ENCODE measurements at regions not wholly inside any gene's neighbourhood (a gene's known extent, or its start where the extent isn't known, plus 50 kb on each side); places are given as distances from the start of the nearest gene placed in this dataset.
"Not testable (repeated sequence)": the region's sequence is repeated elsewhere in the genome, so short reads cannot be mapped to it uniquely, and the experiment has no call there.

DNA sequence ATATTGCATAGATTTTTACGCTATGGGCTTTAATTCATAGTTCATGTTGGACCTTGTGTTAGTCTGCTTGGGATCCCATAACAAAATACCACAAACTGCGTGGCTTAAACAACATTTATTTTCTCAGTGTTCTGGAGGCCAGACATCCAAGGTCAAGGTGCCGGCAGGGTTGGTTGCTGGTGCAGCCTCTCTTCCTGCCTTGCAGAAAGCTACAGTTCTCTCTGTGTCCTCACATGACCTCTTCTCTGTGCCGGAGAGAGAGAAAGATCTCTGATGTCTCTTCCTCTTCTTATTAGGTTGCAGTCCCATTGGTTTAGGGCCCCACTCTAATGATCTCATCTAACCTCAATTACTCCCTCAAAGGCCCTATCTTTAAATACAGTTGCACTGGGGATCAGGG is 170.5 kb downstream of the IPO8 start:
- Histone ChIP-seq H3K4me3 (no peak overlapping the region), H3K27ac (no peak overlapping the region), H3K27me3 (no peaks in the 10 kb centered on the region), H3K4me1 (no peaks in the 10 kb centered on the region), H3K36me3 (no peaks in the 10 kb centered on the region), H3K9me3 (no peaks in the 10 kb centered on the region)
- TF ChIP-seq POLR2A (IDR thresholded peaks at IDR 0.05) = no peak
- TF ChIP-seq, protein P1, sequence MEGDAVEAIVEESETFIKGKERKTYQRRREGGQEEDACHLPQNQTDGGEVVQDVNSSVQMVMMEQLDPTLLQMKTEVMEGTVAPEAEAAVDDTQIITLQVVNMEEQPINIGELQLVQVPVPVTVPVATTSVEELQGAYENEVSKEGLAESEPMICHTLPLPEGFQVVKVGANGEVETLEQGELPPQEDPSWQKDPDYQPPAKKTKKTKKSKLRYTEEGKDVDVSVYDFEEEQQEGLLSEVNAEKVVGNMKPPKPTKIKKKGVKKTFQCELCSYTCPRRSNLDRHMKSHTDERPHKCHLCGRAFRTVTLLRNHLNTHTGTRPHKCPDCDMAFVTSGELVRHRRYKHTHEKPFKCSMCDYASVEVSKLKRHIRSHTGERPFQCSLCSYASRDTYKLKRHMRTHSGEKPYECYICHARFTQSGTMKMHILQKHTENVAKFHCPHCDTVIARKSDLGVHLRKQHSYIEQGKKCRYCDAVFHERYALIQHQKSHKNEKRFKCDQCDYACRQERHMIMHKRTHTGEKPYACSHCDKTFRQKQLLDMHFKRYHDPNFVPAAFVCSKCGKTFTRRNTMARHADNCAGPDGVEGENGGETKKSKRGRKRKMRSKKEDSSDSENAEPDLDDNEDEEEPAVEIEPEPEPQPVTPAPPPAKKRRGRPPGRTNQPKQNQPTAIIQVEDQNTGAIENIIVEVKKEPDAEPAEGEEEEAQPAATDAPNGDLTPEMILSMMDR (IDR thresholded peaks at IDR 0.05 in 4 of 5, conservative IDR thresholded peaks at IDR 0.05 in 1 of 5) = no peak
- ATAC-seq (no peak), DNase-seq (no peak)
- in situ Hi-C loops (cut with MboI; ENCODE audit: low sequenced_read_pairs in 4 of 4) = no loop called here
- intact Hi-C loops (cut with DNase I; ENCODE audit: low total_unique reads) = no loop called here

DNA sequence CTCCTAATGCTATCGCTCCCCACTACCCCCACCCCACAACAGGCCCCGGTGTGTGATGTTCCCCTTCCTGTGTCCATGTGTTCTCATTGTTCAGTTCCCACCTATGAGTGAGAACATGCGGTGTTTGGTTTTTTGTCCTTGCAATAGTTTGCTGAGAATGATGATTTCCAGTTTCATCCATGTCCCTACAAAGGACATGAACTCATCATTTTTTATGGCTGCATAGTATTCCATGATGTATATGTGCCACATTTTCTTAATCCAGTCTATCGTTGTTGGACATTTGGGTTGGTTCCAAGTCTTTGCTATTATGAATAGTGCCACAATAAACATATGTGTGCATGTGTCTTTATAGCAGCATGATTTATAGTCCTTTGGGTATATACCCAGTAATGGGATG is 175.4 kb downstream of the IPO8 start:
- H3K27me3 ChIP-seq; DNase-seq; H3K36me3 ChIP-seq; in situ Hi-C loops (cut with MboI; ENCODE audit: low sequenced_read_pairs in 4 of 4); ATAC-seq; H3K9me3 ChIP-seq; H3K27ac ChIP-seq; intact Hi-C loops (cut with DNase I; ENCODE audit: low total_unique reads); H3K4me1 ChIP-seq; H3K4me3 ChIP-seq: not testable (repeated sequence)

DNA sequence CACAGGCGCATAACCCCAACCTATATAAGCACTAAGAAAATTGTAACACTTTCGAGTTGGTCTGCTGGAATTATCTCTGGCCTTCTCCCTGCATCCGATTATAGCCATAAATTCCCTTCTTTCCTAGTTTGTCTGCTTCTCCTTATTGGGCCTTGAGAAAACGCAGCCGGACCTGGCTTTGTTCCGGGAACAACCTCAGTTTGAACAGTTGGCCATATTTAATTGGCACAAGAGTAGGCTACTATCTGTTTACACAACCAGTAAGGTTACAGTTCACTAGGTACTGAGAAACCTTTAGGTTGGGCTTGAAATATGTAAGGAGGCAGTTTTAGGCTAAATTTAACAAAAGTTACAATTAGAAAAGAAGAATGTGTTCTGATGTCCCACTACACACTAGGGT is 176.1 kb downstream of the IPO8 start:
- no peak overlapping the region for H3K27ac ChIP-seq
- no peak overlapping the region for H3K4me3 ChIP-seq
- in situ Hi-C loops (cut with MboI; ENCODE audit: low sequenced_read_pairs in 4 of 4) (no loop called here), intact Hi-C loops (cut with DNase I; ENCODE audit: low total_unique reads) (no loop called here)
- no peaks in the 10 kb centered on the region for H3K9me3 ChIP-seq
- no peak for TF ChIP-seq POLR2A (IDR thresholded peaks at IDR 0.05)
- TF ChIP-seq, protein P1 (IDR thresholded peaks at IDR 0.05 in 4 of 5, conservative IDR thresholded peaks at IDR 0.05 in 1 of 5) = no peak
- no peaks in the 10 kb centered on the region for H3K27me3 ChIP-seq
- no peaks in the 10 kb centered on the region for H3K36me3 ChIP-seq
- no peak for DNase-seq
- H3K4me1 ChIP-seq = no peaks in the 10 kb centered on the region
- no peak for ATAC-seq

DNA sequence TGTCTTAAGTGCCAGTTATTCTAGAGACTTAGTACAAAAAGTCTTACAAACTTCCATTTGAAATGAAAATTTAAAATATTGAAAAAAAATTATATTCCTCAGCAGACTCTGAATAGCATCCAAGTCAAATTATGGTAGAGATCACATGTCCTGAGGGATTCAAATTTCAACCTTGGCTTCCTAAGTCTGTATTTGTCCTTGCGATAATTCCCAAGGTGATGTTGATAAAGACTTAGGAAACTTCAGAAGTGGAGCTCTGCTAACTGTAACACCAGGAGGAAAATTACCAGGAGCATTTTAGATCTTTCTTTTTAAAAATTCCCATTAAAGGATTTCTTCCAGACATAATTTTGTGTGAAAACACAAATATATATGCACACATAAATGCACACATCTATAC is 178.3 kb downstream of the IPO8 start:
- in situ Hi-C loops (cut with MboI; ENCODE audit: low sequenced_read_pairs in 4 of 4) = no loop called here
- H3K9me3 ChIP-seq = no peaks in the 10 kb centered on the region
- no peak for ATAC-seq
- intact Hi-C loops (cut with DNase I; ENCODE audit: low total_unique reads) = no loop called here
- H3K4me1 ChIP-seq = no peaks in the 10 kb centered on the region
- H3K27me3 ChIP-seq = no peaks in the 10 kb centered on the region
- H3K27ac ChIP-seq = no peak overlapping the region
- TF ChIP-seq, protein P1 (IDR thresholded peaks at IDR 0.05 in 4 of 5, conservative IDR thresholded peaks at IDR 0.05 in 1 of 5) = no peak
- no peak for TF ChIP-seq POLR2A (IDR thresholded peaks at IDR 0.05)
- no peak overlapping the region for H3K4me3 ChIP-seq
- DNase-seq = no peak
- no peaks in the 10 kb centered on the region for H3K36me3 ChIP-seq

DNA sequence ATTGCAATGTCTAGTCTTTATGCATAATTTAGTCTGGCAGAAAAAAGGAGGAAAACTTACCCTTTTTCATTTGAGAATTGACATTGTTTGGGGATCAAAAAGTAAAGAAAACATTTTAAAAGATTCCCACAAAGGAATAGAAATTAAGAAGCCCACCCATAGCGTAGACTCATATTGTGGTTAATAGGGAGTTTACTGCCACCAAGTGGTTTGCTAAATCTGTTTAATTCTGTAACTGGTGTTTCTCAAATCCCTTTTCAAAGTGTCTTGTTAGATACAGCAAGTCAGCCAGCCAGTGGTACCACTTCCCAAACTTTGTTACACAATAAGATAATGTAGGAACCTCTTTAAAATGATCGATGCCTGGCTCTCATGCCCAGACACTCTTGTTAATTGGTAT is 180.3 kb downstream of the IPO8 start:
- H3K36me3 ChIP-seq = no peaks in the 10 kb centered on the region
- intact Hi-C loops (cut with DNase I; ENCODE audit: low total_unique reads) (no loop called here), in situ Hi-C loops (cut with MboI; ENCODE audit: low sequenced_read_pairs in 4 of 4) (no loop called here)
- no peaks in the 10 kb centered on the region for H3K27me3 ChIP-seq
- H3K4me3 ChIP-seq = no peak overlapping the region
- TF ChIP-seq, protein P1 (IDR thresholded peaks at IDR 0.05 in 4 of 5, conservative IDR thresholded peaks at IDR 0.05 in 1 of 5) = no peak
- TF ChIP-seq POLR2A (IDR thresholded peaks at IDR 0.05) = no peak
- no peak overlapping the region for H3K27ac ChIP-seq
- ATAC-seq = no peak
- DNase-seq = no peak
- H3K4me1 ChIP-seq = no peaks in the 10 kb centered on the region
- no peaks in the 10 kb centered on the region for H3K9me3 ChIP-seq
